ENCODE measurements at regions not wholly inside any gene's neighbourhood (a gene's known extent, or its start where the extent isn't known, plus 50 kb on each side); places are given as distances from the start of the nearest gene placed in this dataset.
A peak's percentile ranks its signal among the peaks of the same experiment; 100 is the strongest.

GRCh38 chr9:1829719-1830118, 185.4 kb upstream of the SMARCA2 start:
- Histone ChIP-seq H3K4me3 (ENCODE audit: low read depth, low read length) (no peak overlapping the region), H3K4me1 (no peaks in the 10 kb centered on the region), H3K27me3 (replicated peaks; ENCODE audit: control insufficient read depth, insufficient read depth, low read length) (no peaks in the 10 kb centered on the region), H3K36me3 (ENCODE audit: control insufficient read depth, insufficient read depth, low read length) (no peaks in the 10 kb centered on the region), H3K9me3 (no peaks in the 10 kb centered on the region)
- no peaks in the 10 kb centered on the region for H3K36me3 Mint-ChIP-seq (ENCODE audit: insufficient read depth, unreplicated experiment)
- ChIA-PET CTCF (interaction anchor here (1.0 kb wide), 1 partner anchor 307 kb away, joined by 3 read pairs; no protein-coding TSS in a partner anchor), POLR2A (no interaction called here)
- H3K27ac Mint-ChIP-seq (ENCODE audit: unreplicated experiment), result no peak overlapping the region
- intact Hi-C loops (cut with micrococcal nuclease; ENCODE audit: unreplicated experiment), result no loop called here
- no peaks in the 10 kb centered on the region for H3K4me1 Mint-ChIP-seq (ENCODE audit: low read depth, unreplicated experiment)
- no peaks in the 10 kb centered on the region for H3K9me3 Mint-ChIP-seq (ENCODE audit: unreplicated experiment)
- H3K4me3 Mint-ChIP-seq (ENCODE audit: unreplicated experiment), result no peak overlapping the region
- no peak for DNase-seq
- no TSS peak for BruUV-seq (replicated peaks)
- TF ChIP-seq CTCF (IDR thresholded peaks at IDR 0.05; ENCODE audit: insufficient read depth in 1 of 2, low read depth in 1 of 2, low read length in 1 of 2, severe bottlenecking in 1 of 2, unreplicated experiment in 1 of 2), result no peak
- peaks cover 8% of the 10 kb centered on the region for H3K27me3 Mint-ChIP-seq (ENCODE audit: insufficient read depth, unreplicated experiment)

- ChIA-PET CTCF (no interaction called here), POLR2A (no interaction called here)
- TF ChIP-seq CTCF (IDR thresholded peaks at IDR 0.05; ENCODE audit: insufficient read depth in 1 of 2, low read depth in 1 of 2, low read length in 1 of 2, severe bottlenecking in 1 of 2, unreplicated experiment in 1 of 2), result no peak
- no peaks in the 10 kb centered on the region for H3K4me1 Mint-ChIP-seq (ENCODE audit: low read depth, unreplicated experiment)
- H3K27me3 ChIP-seq (replicated peaks; ENCODE audit: control insufficient read depth, insufficient read depth, low read length), result no peaks in the 10 kb centered on the region
- no peak overlapping the region for H3K4me3 Mint-ChIP-seq (ENCODE audit: unreplicated experiment)
- H3K4me1 ChIP-seq, result no peaks in the 10 kb centered on the region
- no peaks in the 10 kb centered on the region for H3K9me3 Mint-ChIP-seq (ENCODE audit: unreplicated experiment)
- no peaks in the 10 kb centered on the region for H3K27me3 Mint-ChIP-seq (ENCODE audit: insufficient read depth, unreplicated experiment)
- no peaks in the 10 kb centered on the region for H3K9me3 ChIP-seq
- no peak overlapping the region for H3K4me3 ChIP-seq (ENCODE audit: low read depth, low read length)
- no peak overlapping the region for H3K27ac Mint-ChIP-seq (ENCODE audit: unreplicated experiment)
- no peaks in the 10 kb centered on the region for H3K36me3 Mint-ChIP-seq (ENCODE audit: insufficient read depth, unreplicated experiment)
- DNase-seq, result no peak
- no peaks in the 10 kb centered on the region for H3K36me3 ChIP-seq (ENCODE audit: control insufficient read depth, insufficient read depth, low read length)
- intact Hi-C loops (cut with micrococcal nuclease; ENCODE audit: unreplicated experiment), result no loop called here
- BruUV-seq (replicated peaks), result no TSS peak
Measured at GRCh38 chr9:1832960-1833359, 182.2 kb upstream of the SMARCA2 start.

GRCh38 chr9:1837453-1838084, 177.6 kb upstream of the SMARCA2 start:
- Mint-ChIP-seq H3K9me3 (ENCODE audit: unreplicated experiment) (no peaks in the 10 kb centered on the region), H3K27ac (ENCODE audit: unreplicated experiment) (no peak overlapping the region), H3K4me1 (ENCODE audit: low read depth, unreplicated experiment) (no peaks in the 10 kb centered on the region), H3K27me3 (ENCODE audit: insufficient read depth, unreplicated experiment) (peaks cover 2% of the 10 kb centered on the region), H3K4me3 (ENCODE audit: unreplicated experiment) (no peak overlapping the region), H3K36me3 (ENCODE audit: insufficient read depth, unreplicated experiment) (no peaks in the 10 kb centered on the region)
- H3K9me3 ChIP-seq, result no peaks in the 10 kb centered on the region
- H3K27me3 ChIP-seq (replicated peaks; ENCODE audit: control insufficient read depth, insufficient read depth, low read length), result no peaks in the 10 kb centered on the region
- ChIA-PET POLR2A (interaction anchor here (0.5 kb wide), 1 partner anchor 1310 kb away, joined by 3 read pairs; no protein-coding TSS in a partner anchor), CTCF (interaction anchor here (0.6 to 2.0 kb wide), 3 partner anchors 13 to 120 kb away, joined by 3 to 22 read pairs (median 4); no protein-coding TSS in a partner anchor)
- peak; percentile 58 to 66 for TF ChIP-seq CTCF (IDR thresholded peaks at IDR 0.05; ENCODE audit: insufficient read depth in 1 of 2, low read depth in 1 of 2, low read length in 1 of 2, severe bottlenecking in 1 of 2, unreplicated experiment in 1 of 2)
- DNase-seq, result peak; percentile 55 to 61
- no peaks in the 10 kb centered on the region for H3K4me1 ChIP-seq
- intact Hi-C loops (cut with micrococcal nuclease; ENCODE audit: unreplicated experiment), result loop anchor here (1.0 kb wide), 2 partner anchors 110 to 128 kb away; no protein-coding TSS in a partner anchor
- BruUV-seq (replicated peaks), result no TSS peak
- H3K36me3 ChIP-seq (ENCODE audit: control insufficient read depth, insufficient read depth, low read length), result no peaks in the 10 kb centered on the region
- H3K4me3 ChIP-seq (ENCODE audit: low read depth, low read length), result no peak overlapping the region

All from Caco-2 (cell line).